Stimulated activated memory B cell treated with anti-CD40 and anti-IgM and Interleukin-4, amounts not matched to agents 10 μg/mL and 1 μg/mL and 100 μg/mL, for 72 hours (primary cell): ENCODE measurements at regions not wholly inside any gene's neighbourhood (a gene's known extent, or its start where the extent isn't known, plus 50 kb on each side); places are given as distances from the start of the nearest gene placed in this dataset.
"Not testable (repeated sequence)": the region's sequence is repeated elsewhere in the genome, so short reads cannot be mapped to it uniquely, and the experiment has no call there.

Experiments used
- ATAC-seq: fragments of 150-1000 bp; cut with Tn5 transposase; 2 replicates; pipeline ENCODE4 v1.10.0; 2021
- H3K27ac Mint-ChIP-seq: one replicate; pipeline ENCODE4 v1.8.0; 2022; ENCODE audit warnings: mild to moderate bottlenecking, mixed read lengths
- H3K27me3 Mint-ChIP-seq: one replicate; pipeline ENCODE4 v1.8.0; 2022; ENCODE audit warnings: mixed read lengths
- H3K36me3 Mint-ChIP-seq: one replicate; pipeline ENCODE4 v1.8.0; 2022; ENCODE audit warnings: mixed read lengths
- H3K4me1 Mint-ChIP-seq: one replicate; pipeline ENCODE4 v1.8.0; 2022; ENCODE audit warnings: mixed read lengths
- H3K4me3 Mint-ChIP-seq: one replicate; pipeline ENCODE4 v1.8.0; 2022; ENCODE audit warnings: mild to moderate bottlenecking, moderate library complexity, mixed read lengths
- H3K9me3 Mint-ChIP-seq: one replicate; pipeline ENCODE4 v1.8.0; 2022; ENCODE audit warnings: mixed read lengths

GRCh38 chr1:115459161-115459560, 121.1 kb upstream of the NGF start:
- Mint-ChIP-seq H3K4me3 (no peak overlapping the region), H3K4me1 (no peaks in the 10 kb centered on the region), H3K36me3 (no peaks in the 10 kb centered on the region), H3K27ac (no peak overlapping the region), H3K9me3 (no peaks in the 10 kb centered on the region), H3K27me3 (no peaks in the 10 kb centered on the region)
- no peak for ATAC-seq

- Mint-ChIP-seq H3K4me3 (no peak overlapping the region), H3K9me3 (no peaks in the 10 kb centered on the region), H3K4me1 (no peaks in the 10 kb centered on the region), H3K27me3 (no peaks in the 10 kb centered on the region), H3K36me3 (no peaks in the 10 kb centered on the region), H3K27ac (no peak overlapping the region)
- peak; percentile 7 for ATAC-seq
Measured at GRCh38 chr1:115458426-115459114, 120.5 kb upstream of the NGF start.

GRCh38 chr1:115457289-115457688, 119.2 kb upstream of the NGF start:
- no peak for ATAC-seq
- no peaks in the 10 kb centered on the region for H3K9me3 Mint-ChIP-seq
- no peak overlapping the region for H3K4me3 Mint-ChIP-seq
- H3K4me1 Mint-ChIP-seq, result no peaks in the 10 kb centered on the region
- H3K36me3 Mint-ChIP-seq, result no peaks in the 10 kb centered on the region
- H3K27me3 Mint-ChIP-seq, result no peaks in the 10 kb centered on the region
- no peak overlapping the region for H3K27ac Mint-ChIP-seq

- Mint-ChIP-seq H3K4me3 (no peak overlapping the region), H3K9me3 (no peaks in the 10 kb centered on the region), H3K4me1 (no peaks in the 10 kb centered on the region), H3K27me3 (no peaks in the 10 kb centered on the region), H3K27ac (no peak overlapping the region), H3K36me3 (no peaks in the 10 kb centered on the region)
- no peak for ATAC-seq
Measured at GRCh38 chr1:115456441-115456961, 118.5 kb upstream of the NGF start.

- H3K36me3 Mint-ChIP-seq, result no peaks in the 10 kb centered on the region
- no peaks in the 10 kb centered on the region for H3K9me3 Mint-ChIP-seq
- no peak overlapping the region for H3K4me3 Mint-ChIP-seq
- no peak for ATAC-seq
- H3K4me1 Mint-ChIP-seq, result no peaks in the 10 kb centered on the region
- no peaks in the 10 kb centered on the region for H3K27me3 Mint-ChIP-seq
- no peak overlapping the region for H3K27ac Mint-ChIP-seq
Measured at GRCh38 chr1:115454837-115455511, 116.9 kb upstream of the NGF start.

- H3K36me3 Mint-ChIP-seq, result no peaks in the 10 kb centered on the region
- H3K9me3 Mint-ChIP-seq, result no peaks in the 10 kb centered on the region
- no peak overlapping the region for H3K4me3 Mint-ChIP-seq
- no peak for ATAC-seq
- no peak overlapping the region for H3K27ac Mint-ChIP-seq
- no peaks in the 10 kb centered on the region for H3K27me3 Mint-ChIP-seq
- no peaks in the 10 kb centered on the region for H3K4me1 Mint-ChIP-seq
Measured at GRCh38 chr1:115453666-115454065, 115.6 kb upstream of the NGF start.

GRCh38 chr1:115452600-115453329, 114.7 kb upstream of the NGF start:
- H3K27ac Mint-ChIP-seq, result no peak overlapping the region
- H3K36me3 Mint-ChIP-seq, result no peaks in the 10 kb centered on the region
- H3K4me1 Mint-ChIP-seq, result no peaks in the 10 kb centered on the region
- no peak overlapping the region for H3K4me3 Mint-ChIP-seq
- no peaks in the 10 kb centered on the region for H3K27me3 Mint-ChIP-seq
- H3K9me3 Mint-ChIP-seq, result no peaks in the 10 kb centered on the region
- no peak for ATAC-seq

- no peak for ATAC-seq
- H3K27me3 Mint-ChIP-seq, result no peaks in the 10 kb centered on the region
- H3K9me3 Mint-ChIP-seq, result no peaks in the 10 kb centered on the region
- no peaks in the 10 kb centered on the region for H3K4me1 Mint-ChIP-seq
- H3K27ac Mint-ChIP-seq, result no peak overlapping the region
- H3K36me3 Mint-ChIP-seq, result no peaks in the 10 kb centered on the region
- H3K4me3 Mint-ChIP-seq, result no peak overlapping the region
Measured at GRCh38 chr1:115450501-115451040, 112.5 kb upstream of the NGF start.

- H3K36me3 Mint-ChIP-seq, result no peaks in the 10 kb centered on the region
- no peak overlapping the region for H3K4me3 Mint-ChIP-seq
- H3K4me1 Mint-ChIP-seq, result no peaks in the 10 kb centered on the region
- H3K27ac Mint-ChIP-seq, result no peak overlapping the region
- no peaks in the 10 kb centered on the region for H3K9me3 Mint-ChIP-seq
- no peak for ATAC-seq
- H3K27me3 Mint-ChIP-seq, result no peaks in the 10 kb centered on the region
Measured at GRCh38 chr1:115448282-115449044, 110.4 kb upstream of the NGF start.

GRCh38 chr1:115447672-115448071, 109.6 kb upstream of the NGF start:
- no peak overlapping the region for H3K4me3 Mint-ChIP-seq
- H3K9me3 Mint-ChIP-seq, result no peaks in the 10 kb centered on the region
- no peak overlapping the region for H3K27ac Mint-ChIP-seq

GRCh38 chr1:115445090-115445489, 107.0 kb upstream of the NGF start:
- no peaks in the 10 kb centered on the region for H3K4me1 Mint-ChIP-seq
- H3K4me3 Mint-ChIP-seq, result no peak overlapping the region
- no peaks in the 10 kb centered on the region for H3K36me3 Mint-ChIP-seq
- H3K27me3 Mint-ChIP-seq, result no peaks in the 10 kb centered on the region
- peaks cover under 1% of the 10 kb centered on the region for H3K9me3 Mint-ChIP-seq
- H3K27ac Mint-ChIP-seq, result no peak overlapping the region
- ATAC-seq, result no peak

More at GRCh38 chr1:115447672-115448071, 109.6 kb upstream of the NGF start:
- Mint-ChIP-seq H3K27me3 (no peaks in the 10 kb centered on the region), H3K4me1 (no peaks in the 10 kb centered on the region), H3K36me3 (no peaks in the 10 kb centered on the region)
- no peak for ATAC-seq

GRCh38 chr1:115440733-115441132, 102.7 kb upstream of the NGF start:
- H3K4me3 Mint-ChIP-seq, result no peak overlapping the region
- H3K4me1 Mint-ChIP-seq, result no peaks in the 10 kb centered on the region

GRCh38 chr1:115439520-115439919, 101.5 kb upstream of the NGF start:
- H3K9me3 Mint-ChIP-seq, H3K36me3 Mint-ChIP-seq, ATAC-seq, H3K27me3 Mint-ChIP-seq, H3K27ac Mint-ChIP-seq, H3K4me3 Mint-ChIP-seq, H3K4me1 Mint-ChIP-seq: not testable (repeated sequence)

More at GRCh38 chr1:115440733-115441132, 102.7 kb upstream of the NGF start:
- ATAC-seq, result no peak
- peaks cover 3% of the 10 kb centered on the region for H3K9me3 Mint-ChIP-seq
- H3K27me3 Mint-ChIP-seq, result no peaks in the 10 kb centered on the region
- H3K27ac Mint-ChIP-seq, result no peak overlapping the region
- H3K36me3 Mint-ChIP-seq, result no peaks in the 10 kb centered on the region

GRCh38 chr1:115437196-115437595, 99.1 kb upstream of the NGF start:
- Mint-ChIP-seq H3K4me1 (no peaks in the 10 kb centered on the region), H3K27ac (no peak overlapping the region), H3K9me3 (peaks cover 3% of the 10 kb centered on the region), H3K36me3 (no peaks in the 10 kb centered on the region), H3K27me3 (no peaks in the 10 kb centered on the region), H3K4me3 (no peak overlapping the region)
- ATAC-seq, result no peak

- Mint-ChIP-seq H3K9me3 (peaks cover 3% of the 10 kb centered on the region), H3K4me3 (no peak overlapping the region), H3K36me3 (no peaks in the 10 kb centered on the region), H3K27ac (no peak overlapping the region), H3K4me1 (no peaks in the 10 kb centered on the region), H3K27me3 (no peaks in the 10 kb centered on the region)
- ATAC-seq, result no peak
Measured at GRCh38 chr1:115436596-115436995, 98.5 kb upstream of the NGF start.
